ENCODE measurements at regions not wholly inside any gene's neighbourhood (a gene's known extent, or its start where the extent isn't known, plus 50 kb on each side); places are given as distances from the start of the nearest gene placed in this dataset.

GRCh38 chr3:76643623-76644304 is 396.1 kb upstream of the ROBO2 start:
- no peak overlapping the region for H3K4me3 ChIP-seq (ENCODE audit: low read depth, low read length)
- DNase-seq (ENCODE audit: low read depth): no peak

- no peak overlapping the region for H3K4me3 ChIP-seq (ENCODE audit: low read depth, low read length)
- no peak for DNase-seq (ENCODE audit: low read depth)
These were observed 395.6 kb upstream of the ROBO2 start for GRCh38 chr3:76644305-76644675.

- no peak for DNase-seq (ENCODE audit: low read depth)
- no peak overlapping the region for H3K4me3 ChIP-seq (ENCODE audit: low read depth, low read length)
These were observed 394.2 kb upstream of the ROBO2 start for GRCh38 chr3:76645724-76646123.

GRCh38 chr3:76646921-76647562 is 392.9 kb upstream of the ROBO2 start:
- no peak for DNase-seq (ENCODE audit: low read depth)
- no peak overlapping the region for H3K4me3 ChIP-seq (ENCODE audit: low read depth, low read length)

GRCh38 chr3:76651784-76652183 is 388.1 kb upstream of the ROBO2 start:
- DNase-seq (ENCODE audit: low read depth): no peak
- no peak overlapping the region for H3K4me3 ChIP-seq (ENCODE audit: low read depth, low read length)

GRCh38 chr3:76652524-76652923 is 387.4 kb upstream of the ROBO2 start:
- H3K4me3 ChIP-seq (ENCODE audit: low read depth, low read length): no peak overlapping the region
- no peak for DNase-seq (ENCODE audit: low read depth)

- no peak overlapping the region for H3K4me3 ChIP-seq (ENCODE audit: low read depth, low read length)
- no peak for DNase-seq (ENCODE audit: low read depth)
These were observed 386.2 kb upstream of the ROBO2 start for GRCh38 chr3:76653640-76654251.

- no peak overlapping the region for H3K4me3 ChIP-seq (ENCODE audit: low read depth, low read length)
- no peak for DNase-seq (ENCODE audit: low read depth)
These were observed 383.3 kb upstream of the ROBO2 start for GRCh38 chr3:76656531-76657070.

GRCh38 chr3:76657909-76658308 is 382.0 kb upstream of the ROBO2 start:
- no peak for DNase-seq (ENCODE audit: low read depth)
- no peak overlapping the region for H3K4me3 ChIP-seq (ENCODE audit: low read depth, low read length)

- DNase-seq (ENCODE audit: low read depth): no peak
- no peak overlapping the region for H3K4me3 ChIP-seq (ENCODE audit: low read depth, low read length)
These were observed 378.2 kb upstream of the ROBO2 start for GRCh38 chr3:76661527-76662250.

- no peak overlapping the region for H3K4me3 ChIP-seq (ENCODE audit: low read depth, low read length)
- DNase-seq (ENCODE audit: low read depth): no peak
These were observed 375.1 kb upstream of the ROBO2 start for GRCh38 chr3:76664816-76665215.

- no peak for DNase-seq (ENCODE audit: low read depth)
- H3K4me3 ChIP-seq (ENCODE audit: low read depth, low read length): no peak overlapping the region
These were observed 371.2 kb upstream of the ROBO2 start for GRCh38 chr3:76668653-76669052.

GRCh38 chr3:76669322-76669721 is 370.6 kb upstream of the ROBO2 start:
- no peak for DNase-seq (ENCODE audit: low read depth)
- H3K4me3 ChIP-seq (ENCODE audit: low read depth, low read length): no peak overlapping the region

- DNase-seq (ENCODE audit: low read depth): no peak
- no peak overlapping the region for H3K4me3 ChIP-seq (ENCODE audit: low read depth, low read length)
These were observed 366.7 kb upstream of the ROBO2 start for GRCh38 chr3:76673171-76673570.

- DNase-seq (ENCODE audit: low read depth): no peak
- no peak overlapping the region for H3K4me3 ChIP-seq (ENCODE audit: low read depth, low read length)
These were observed 360.4 kb upstream of the ROBO2 start for GRCh38 chr3:76679541-76679940.

- no peak overlapping the region for H3K4me3 ChIP-seq (ENCODE audit: low read depth, low read length)
- DNase-seq (ENCODE audit: low read depth): no peak
These were observed 356.6 kb upstream of the ROBO2 start for GRCh38 chr3:76683256-76683655.

- no peak overlapping the region for H3K4me3 ChIP-seq (ENCODE audit: low read depth, low read length)
- DNase-seq (ENCODE audit: low read depth): no peak
These were observed 355.0 kb upstream of the ROBO2 start for GRCh38 chr3:76684946-76685345.

- H3K4me3 ChIP-seq (ENCODE audit: low read depth, low read length): no peak overlapping the region
- no peak for DNase-seq (ENCODE audit: low read depth)
These were observed 354.0 kb upstream of the ROBO2 start for GRCh38 chr3:76685858-76686257.

- DNase-seq (ENCODE audit: low read depth): no peak
- no peak overlapping the region for H3K4me3 ChIP-seq (ENCODE audit: low read depth, low read length)
These were observed 352.9 kb upstream of the ROBO2 start for GRCh38 chr3:76687019-76687418.

- H3K4me3 ChIP-seq (ENCODE audit: low read depth, low read length): no peak overlapping the region
- no peak for DNase-seq (ENCODE audit: low read depth)
These were observed 345.8 kb upstream of the ROBO2 start for GRCh38 chr3:76694063-76694462.

All from skeletal muscle cell (primary cell).